Mucosa of descending colon (tissue), 3 donors: ENCODE measurements at regions not wholly inside any gene's neighbourhood (a gene's known extent, or its start where the extent isn't known, plus 50 kb on each side); places are given as distances from the start of the nearest gene placed in this dataset.

Experiments used
- ATAC-seq: fragments of 200-7000 bp; cut with Tn5 transposase; one replicate; pipeline ENCODE4 v1.9.1; 2020; ENCODE audit warnings: mild to moderate bottlenecking, moderate library complexity
- DNase-seq, 3 donors: peaks; one replicate each; pipeline ENCODE4 v3.0.0-alpha.2; 2020
- H3K36me3 ChIP-seq: fragments of 200-600 bp; one replicate; pipeline ENCODE4 v1.8.0; 2021; ENCODE audit warnings: low read depth, mild to moderate bottlenecking
- H3K4me1 ChIP-seq: fragments of 200-600 bp; one replicate; pipeline ENCODE4 v1.8.0; 2021; ENCODE audit warnings: low read depth, mild to moderate bottlenecking
- H3K4me3 ChIP-seq: fragments of 200-600 bp; one replicate; pipeline ENCODE4 v1.8.0; 2021; ENCODE audit warnings: mild to moderate bottlenecking
- H3K9me3 ChIP-seq: fragments of 200-600 bp; one replicate; pipeline ENCODE4 v1.8.0; 2021; ENCODE audit warnings: mild to moderate bottlenecking
- intact Hi-C, 2 donors: fragments of 100-400 bp; cut with DNase I in 1 of 2; cut with micrococcal nuclease in 1 of 2; formaldehyde crosslinking; loops; one replicate each; pipeline versions ENCODE4 v1.11.0 to v1.11.1; 2022; cut with DNase I, micrococcal nuclease
- TF ChIP-seq, protein P1 (sequence below): fragments of 200-600 bp; IDR thresholded peaks from one replicate; pipeline ENCODE4 v1.8.0; 2022; ENCODE audit warnings: antibody characterized with exemption, mild to moderate bottlenecking
- donor health status: DM: no; HTN: no; CAD: no; lungs with moderate emphysema.
- donor health status: DM: no; HTN: no; CAD: no.
- donor health status: DM: no; HTN: yes; CAD: no.

DNA sequence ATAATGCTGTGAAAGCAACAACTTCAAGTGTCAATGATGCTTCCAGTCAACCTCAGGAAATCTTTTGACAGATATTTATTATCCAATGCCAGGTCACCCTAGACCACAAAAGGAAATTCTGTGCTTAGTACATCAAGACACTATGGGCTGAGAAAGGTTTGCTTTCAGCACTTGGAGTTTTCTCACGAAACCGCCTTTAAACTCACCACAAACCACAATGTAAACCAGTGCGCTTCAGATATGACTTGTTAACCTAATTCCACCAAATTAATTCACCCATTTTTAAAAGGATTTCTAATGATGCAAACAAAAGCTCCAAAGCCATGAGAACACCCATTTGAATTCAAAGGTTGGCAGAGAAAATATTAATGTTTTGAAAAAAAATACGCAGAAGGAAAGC lies 292.9 kb upstream of the NR2F2 start:
- TF ChIP-seq, protein P1, sequence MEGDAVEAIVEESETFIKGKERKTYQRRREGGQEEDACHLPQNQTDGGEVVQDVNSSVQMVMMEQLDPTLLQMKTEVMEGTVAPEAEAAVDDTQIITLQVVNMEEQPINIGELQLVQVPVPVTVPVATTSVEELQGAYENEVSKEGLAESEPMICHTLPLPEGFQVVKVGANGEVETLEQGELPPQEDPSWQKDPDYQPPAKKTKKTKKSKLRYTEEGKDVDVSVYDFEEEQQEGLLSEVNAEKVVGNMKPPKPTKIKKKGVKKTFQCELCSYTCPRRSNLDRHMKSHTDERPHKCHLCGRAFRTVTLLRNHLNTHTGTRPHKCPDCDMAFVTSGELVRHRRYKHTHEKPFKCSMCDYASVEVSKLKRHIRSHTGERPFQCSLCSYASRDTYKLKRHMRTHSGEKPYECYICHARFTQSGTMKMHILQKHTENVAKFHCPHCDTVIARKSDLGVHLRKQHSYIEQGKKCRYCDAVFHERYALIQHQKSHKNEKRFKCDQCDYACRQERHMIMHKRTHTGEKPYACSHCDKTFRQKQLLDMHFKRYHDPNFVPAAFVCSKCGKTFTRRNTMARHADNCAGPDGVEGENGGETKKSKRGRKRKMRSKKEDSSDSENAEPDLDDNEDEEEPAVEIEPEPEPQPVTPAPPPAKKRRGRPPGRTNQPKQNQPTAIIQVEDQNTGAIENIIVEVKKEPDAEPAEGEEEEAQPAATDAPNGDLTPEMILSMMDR = no peak
- ATAC-seq (no peak), DNase-seq (no peak)
- no peaks in the 10 kb centered on the region for H3K36me3 ChIP-seq
- H3K9me3 ChIP-seq = no peaks in the 10 kb centered on the region
- intact Hi-C loops = no loop called here
- no peak overlapping the region for H3K4me3 ChIP-seq
- H3K4me1 ChIP-seq = no peaks in the 10 kb centered on the region

DNA sequence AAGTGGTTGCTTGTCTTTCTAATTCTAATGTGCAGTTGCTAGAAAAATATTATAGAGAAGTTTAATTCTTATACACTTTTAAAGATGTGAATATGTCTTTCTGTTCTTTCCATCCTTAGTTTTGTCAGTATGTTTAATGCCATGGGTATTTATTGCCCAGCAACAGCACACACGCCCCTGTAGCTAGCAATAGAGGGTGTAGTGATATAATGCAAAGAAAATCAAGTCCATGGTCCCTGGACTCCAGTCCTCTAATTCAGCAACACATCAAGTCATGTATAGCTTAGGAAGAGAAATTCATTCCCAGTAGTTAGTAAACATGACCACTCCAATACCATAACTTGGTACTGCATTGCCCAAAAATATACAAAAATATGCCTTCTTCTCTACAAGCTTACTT lies 292.4 kb upstream of the NR2F2 start:
- TF ChIP-seq, protein P1 = no peak
- DNase-seq = no peak

DNA sequence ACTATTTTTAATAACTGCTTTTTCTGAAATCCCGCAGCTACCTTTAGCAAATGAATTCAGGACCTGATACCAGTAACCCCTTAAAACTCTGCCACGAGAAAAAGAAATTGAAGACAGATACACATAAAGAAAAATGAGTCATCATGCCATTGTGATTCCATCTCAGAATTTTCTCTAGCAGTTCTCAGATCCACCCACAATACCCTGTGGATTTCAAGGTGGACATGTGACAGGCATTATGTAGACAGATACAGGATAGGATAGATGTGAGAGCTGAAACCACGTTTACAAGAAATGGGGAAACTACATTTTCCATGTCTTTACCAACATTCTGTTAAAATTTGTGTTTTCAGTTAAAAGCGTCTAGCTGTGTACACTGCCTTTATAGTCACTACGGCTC lies 291.9 kb upstream of the NR2F2 start:
- DNase-seq (no peak), ATAC-seq (no peak)
- intact Hi-C loops = no loop called here

More for the DNA sequence above, 292.4 kb upstream of the NR2F2 start:
- Histone ChIP-seq H3K36me3 (no peaks in the 10 kb centered on the region), H3K4me3 (no peak overlapping the region), H3K9me3 (no peaks in the 10 kb centered on the region), H3K4me1 (no peaks in the 10 kb centered on the region)
- intact Hi-C loops = no loop called here
- no peak for ATAC-seq

DNA sequence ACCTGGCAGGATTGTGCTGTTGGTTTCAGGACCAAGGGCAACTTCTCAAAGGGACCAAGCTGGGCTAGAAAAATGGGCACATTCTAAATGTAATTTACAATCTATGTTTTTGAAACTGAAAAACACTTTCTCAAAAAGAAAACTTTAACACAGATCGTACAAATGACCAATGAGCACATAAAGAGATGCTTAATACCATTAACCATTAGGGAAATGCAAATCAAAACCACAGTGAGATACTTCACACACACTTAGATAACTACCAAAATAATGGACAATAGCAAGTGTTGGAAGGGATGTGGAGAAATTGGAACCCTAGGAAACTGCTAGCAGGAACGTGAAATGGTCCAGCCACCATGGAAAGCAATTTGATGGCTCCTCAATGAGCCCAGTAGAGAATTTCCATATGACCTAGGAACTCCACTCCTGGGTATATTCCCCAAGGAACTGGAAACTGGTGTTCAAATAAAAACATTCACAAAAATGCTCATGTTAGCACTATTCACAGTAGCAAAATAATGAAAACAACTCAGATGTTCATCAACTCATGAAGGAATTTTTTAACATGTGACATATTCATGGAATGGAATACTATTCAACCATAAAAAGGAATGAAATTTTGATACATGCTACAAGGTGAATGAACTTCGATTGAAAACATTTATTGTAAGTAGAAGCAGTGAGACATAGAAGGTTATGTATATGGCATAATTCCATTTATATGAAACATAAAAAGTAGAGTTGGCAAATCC lies 288.3 kb upstream of the NR2F2 start:
- intact Hi-C loops = no loop called here
- TF ChIP-seq, protein P1 = no peak
- no peak overlapping the region for H3K4me3 ChIP-seq

More for the DNA sequence above, 291.9 kb upstream of the NR2F2 start:
- Histone ChIP-seq H3K9me3 (no peaks in the 10 kb centered on the region), H3K36me3 (no peaks in the 10 kb centered on the region), H3K4me3 (no peak overlapping the region), H3K4me1 (no peaks in the 10 kb centered on the region)
- TF ChIP-seq, protein P1 = no peak

DNA sequence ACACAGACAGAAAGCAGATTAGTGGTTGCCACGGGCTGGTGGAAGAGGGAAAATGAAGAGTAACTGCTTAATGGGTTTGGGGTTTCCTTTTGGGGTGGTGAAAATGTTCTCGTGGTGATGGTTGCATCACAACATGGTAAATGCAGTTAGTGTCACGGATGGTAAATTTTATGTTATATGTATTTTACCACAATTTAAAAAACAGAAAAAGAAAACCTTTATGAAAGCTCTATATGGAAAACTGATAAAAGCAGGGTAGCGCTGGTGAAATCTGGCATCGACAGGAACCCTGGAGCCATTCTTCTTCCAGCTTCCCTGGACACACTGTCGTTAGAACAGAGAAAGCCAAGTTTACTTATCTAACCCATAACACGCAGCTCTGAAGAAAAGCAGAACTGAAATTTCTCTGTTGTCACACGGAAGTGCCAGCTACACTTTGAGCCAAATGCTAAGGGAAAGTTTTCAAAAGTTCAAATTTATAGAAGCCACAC lies 287.7 kb upstream of the NR2F2 start:
- TF ChIP-seq, protein P1 = no peak
- Histone ChIP-seq H3K36me3 (no peaks in the 10 kb centered on the region), H3K4me3 (no peak overlapping the region), H3K4me1 (no peaks in the 10 kb centered on the region), H3K9me3 (no peaks in the 10 kb centered on the region)
- DNase-seq (no peak), ATAC-seq (no peak)
- intact Hi-C loops = no loop called here

More for the DNA sequence above, 288.3 kb upstream of the NR2F2 start:
- DNase-seq (no peak), ATAC-seq (no peak)
- Histone ChIP-seq H3K4me1 (no peaks in the 10 kb centered on the region), H3K9me3 (no peaks in the 10 kb centered on the region), H3K36me3 (no peaks in the 10 kb centered on the region)
